ENCODE measurements at regions not wholly inside any gene's neighbourhood (a gene's known extent, or its start where the extent isn't known, plus 50 kb on each side); places are given as distances from the start of the nearest gene placed in this dataset.
"Not testable (repeated sequence)": the region's sequence is repeated elsewhere in the genome, so short reads cannot be mapped to it uniquely, and the experiment has no call there.

- Histone ChIP-seq H3K4me3 (ENCODE audit: low read depth, low read length) (no peak overlapping the region), H3K27me3 (ENCODE audit: control insufficient read depth, insufficient read depth, low read length) (no peaks in the 10 kb centered on the region), H3K36me3 (ENCODE audit: control insufficient read depth, insufficient read depth, low read length) (no peaks in the 10 kb centered on the region)
- no peak for TF ChIP-seq CTCF (IDR thresholded peaks at IDR 0.05; ENCODE audit: insufficient read depth, low read length, poor library complexity, severe bottlenecking)
- DNase-seq (ENCODE audit: low read depth), result no peak
Observed at GRCh38 chr6:27049863-27050781, 197.4 kb upstream of the PRSS16 start.

- H3K27me3 ChIP-seq (ENCODE audit: control insufficient read depth, insufficient read depth, low read length); H3K36me3 ChIP-seq (ENCODE audit: control insufficient read depth, insufficient read depth, low read length); H3K4me3 ChIP-seq (ENCODE audit: low read depth, low read length): not testable (repeated sequence)
- DNase-seq (ENCODE audit: low read depth), result peak; percentile 25
Observed at GRCh38 chr6:27052082-27052730, 195.3 kb upstream of the PRSS16 start.

- TF ChIP-seq CTCF (IDR thresholded peaks at IDR 0.05; ENCODE audit: insufficient read depth, low read length, poor library complexity, severe bottlenecking), result no peak
- Histone ChIP-seq H3K4me3 (ENCODE audit: low read depth, low read length) (no peak overlapping the region), H3K27me3 (ENCODE audit: control insufficient read depth, insufficient read depth, low read length) (no peaks in the 10 kb centered on the region), H3K36me3 (ENCODE audit: control insufficient read depth, insufficient read depth, low read length) (no peaks in the 10 kb centered on the region)
- no peak for DNase-seq (ENCODE audit: low read depth)
Observed at GRCh38 chr6:27052731-27053082, 194.8 kb upstream of the PRSS16 start.

GRCh38 chr6:27053738-27054137 lies 193.8 kb upstream of the PRSS16 start:
- no peak for DNase-seq (ENCODE audit: low read depth)
- no peak for TF ChIP-seq CTCF (IDR thresholded peaks at IDR 0.05; ENCODE audit: insufficient read depth, low read length, poor library complexity, severe bottlenecking)
- Histone ChIP-seq H3K4me3 (ENCODE audit: low read depth, low read length) (no peak overlapping the region), H3K36me3 (ENCODE audit: control insufficient read depth, insufficient read depth, low read length) (no peaks in the 10 kb centered on the region), H3K27me3 (ENCODE audit: control insufficient read depth, insufficient read depth, low read length) (no peaks in the 10 kb centered on the region)

- no peak for TF ChIP-seq CTCF (IDR thresholded peaks at IDR 0.05; ENCODE audit: insufficient read depth, low read length, poor library complexity, severe bottlenecking)
- DNase-seq (ENCODE audit: low read depth), result no peak
- no peaks in the 10 kb centered on the region for H3K27me3 ChIP-seq (ENCODE audit: control insufficient read depth, insufficient read depth, low read length)
- no peaks in the 10 kb centered on the region for H3K36me3 ChIP-seq (ENCODE audit: control insufficient read depth, insufficient read depth, low read length)
- H3K4me3 ChIP-seq (ENCODE audit: low read depth, low read length), result no peak overlapping the region
Observed at GRCh38 chr6:27056615-27057014, 190.9 kb upstream of the PRSS16 start.

GRCh38 chr6:27059621-27060425 lies 187.7 kb upstream of the PRSS16 start:
- H3K4me3 ChIP-seq (ENCODE audit: low read depth, low read length), result no peak overlapping the region
- H3K36me3 ChIP-seq (ENCODE audit: control insufficient read depth, insufficient read depth, low read length), result no peaks in the 10 kb centered on the region
- no peak for DNase-seq (ENCODE audit: low read depth)
- TF ChIP-seq CTCF (IDR thresholded peaks at IDR 0.05; ENCODE audit: insufficient read depth, low read length, poor library complexity, severe bottlenecking), result no peak
- H3K27me3 ChIP-seq (ENCODE audit: control insufficient read depth, insufficient read depth, low read length), result no peaks in the 10 kb centered on the region
